GM18498 (cell line): ENCODE measurements at regions not wholly inside any gene's neighbourhood (a gene's known extent, or its start where the extent isn't known, plus 50 kb on each side); places are given as distances from the start of the nearest gene placed in this dataset.
A peak's percentile ranks its signal among the peaks of the same experiment; 100 is the strongest.
"Not testable (repeated sequence)": the region's sequence is repeated elsewhere in the genome, so short reads cannot be mapped to it uniquely, and the experiment has no call there.

Experiments
- ATAC-seq: cut with Tn5 transposase; IDR thresholded peaks from one replicate; pipeline ENCODE4 v1.9.1; 2021; ENCODE audit warnings: mild to moderate bottlenecking, moderate library complexity; ENCODE audit not compliant: unreplicated experiment

DNA sequence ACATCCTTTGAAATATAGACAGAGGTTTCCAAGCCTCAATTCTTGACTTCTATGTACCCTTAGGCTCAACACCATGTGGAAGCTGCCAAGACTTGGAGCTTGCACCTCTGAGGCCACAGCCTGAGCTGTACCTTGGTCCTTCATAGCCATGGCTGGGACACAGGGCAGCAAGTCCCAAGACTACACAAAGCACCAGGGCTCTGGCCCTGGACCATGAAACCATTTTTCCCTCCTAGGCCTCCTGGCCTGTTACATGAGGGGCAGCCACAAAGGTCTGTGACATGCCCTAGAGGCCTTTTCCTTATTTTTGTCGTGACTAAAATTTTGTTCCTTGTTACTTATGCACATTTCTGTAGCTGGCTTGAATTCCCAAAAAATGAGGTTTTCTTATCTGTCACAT, 953.1 kb upstream of the ADGRL4 start:
- ATAC-seq: no peak

DNA sequence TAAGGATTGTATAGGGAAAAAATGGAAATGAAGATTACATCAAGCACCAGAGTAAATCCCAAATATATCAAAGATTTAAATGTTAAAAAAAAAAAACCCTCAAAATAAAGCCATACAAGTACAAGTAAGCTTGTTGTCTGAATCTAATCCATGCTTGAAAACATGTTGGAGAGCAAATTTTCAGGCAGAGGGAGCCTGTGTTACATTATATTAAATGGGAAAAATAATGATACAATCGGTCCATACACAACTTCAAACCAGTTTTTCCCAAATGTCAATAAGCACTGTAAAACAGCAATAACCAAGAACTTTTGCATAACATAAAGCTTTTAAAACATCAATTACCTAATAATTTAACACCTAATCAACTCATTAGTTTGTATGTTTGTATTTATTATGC, 949.4 kb upstream of the ADGRL4 start:
- ATAC-seq: no peak

DNA sequence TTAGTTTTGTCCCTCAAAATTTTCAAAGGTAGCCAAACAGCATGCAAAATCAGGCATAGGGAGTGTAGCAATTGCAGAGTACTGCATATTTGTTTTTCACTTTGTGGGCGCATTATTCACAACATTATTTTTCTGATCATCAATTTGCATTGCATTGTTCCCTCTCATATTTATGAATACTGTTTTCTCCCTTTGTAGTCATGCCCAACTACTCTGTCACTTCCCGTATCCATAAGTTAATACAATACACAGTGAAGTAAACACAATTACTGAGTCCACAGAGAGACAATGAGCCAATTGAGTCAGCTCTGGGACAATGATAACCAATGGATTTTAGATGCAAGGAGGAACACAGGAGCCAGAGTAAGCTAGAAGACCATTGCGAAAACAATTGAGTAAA, 944.0 kb upstream of the ADGRL4 start:
- ATAC-seq: no peak

DNA sequence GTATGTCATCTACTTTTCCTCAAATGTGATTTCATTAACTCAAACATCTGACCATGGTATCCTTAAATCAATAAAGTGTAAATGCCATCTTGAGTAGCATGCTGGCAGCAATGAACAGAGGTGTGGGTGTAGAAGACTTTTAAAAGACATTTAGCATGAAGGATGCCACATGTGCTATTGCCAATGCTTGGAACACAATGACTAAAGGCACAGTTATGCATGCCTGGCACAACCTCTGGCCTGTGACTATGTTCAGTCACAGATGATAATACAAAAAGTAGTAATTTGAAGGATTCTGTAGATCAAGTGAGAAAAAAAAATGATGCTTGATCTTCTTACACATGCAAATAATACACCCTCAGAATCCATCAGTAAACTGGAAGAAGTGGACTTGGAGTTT, 938.9 kb upstream of the ADGRL4 start:
- ATAC-seq: no peak

DNA sequence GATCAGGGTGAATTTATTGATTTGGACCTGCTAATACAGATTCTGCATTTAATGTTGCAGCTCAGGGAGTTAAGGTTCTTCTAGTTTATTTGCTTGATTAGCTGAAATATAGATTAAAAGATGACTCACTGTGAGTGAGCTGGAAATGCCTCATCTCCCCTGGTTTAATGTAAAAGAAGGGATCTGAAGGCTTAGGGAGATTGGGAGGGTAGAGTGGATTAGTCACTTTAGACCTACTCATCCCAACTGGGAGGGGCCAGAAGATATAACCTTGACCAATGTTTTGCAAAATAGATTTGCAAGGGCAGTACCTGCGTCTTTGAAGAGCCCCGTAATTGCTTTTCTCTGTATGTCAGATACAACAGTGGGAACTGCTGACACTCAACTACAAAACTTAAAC, 922.8 kb upstream of the ADGRL4 start:
- no peak for ATAC-seq

DNA sequence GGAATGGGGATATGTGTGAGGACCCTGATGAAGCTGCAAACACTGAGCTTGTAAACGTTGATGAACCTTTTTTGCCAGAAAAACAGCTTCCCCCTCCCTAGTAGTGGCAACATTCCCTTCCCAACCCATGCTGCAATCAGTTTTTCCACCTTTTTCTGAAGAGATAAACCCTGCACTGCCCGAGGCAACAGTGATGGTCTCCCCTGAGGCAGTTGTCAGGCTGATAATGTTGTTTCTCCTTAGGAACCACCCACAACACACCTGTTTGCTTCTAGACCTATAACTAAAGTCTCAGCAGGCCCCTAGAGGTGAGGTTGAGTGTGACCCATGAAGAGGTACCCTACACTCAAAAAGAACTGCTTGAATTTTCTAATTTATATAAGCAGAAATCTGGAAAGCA, 922.4 kb upstream of the ADGRL4 start:
- ATAC-seq: no peak

DNA sequence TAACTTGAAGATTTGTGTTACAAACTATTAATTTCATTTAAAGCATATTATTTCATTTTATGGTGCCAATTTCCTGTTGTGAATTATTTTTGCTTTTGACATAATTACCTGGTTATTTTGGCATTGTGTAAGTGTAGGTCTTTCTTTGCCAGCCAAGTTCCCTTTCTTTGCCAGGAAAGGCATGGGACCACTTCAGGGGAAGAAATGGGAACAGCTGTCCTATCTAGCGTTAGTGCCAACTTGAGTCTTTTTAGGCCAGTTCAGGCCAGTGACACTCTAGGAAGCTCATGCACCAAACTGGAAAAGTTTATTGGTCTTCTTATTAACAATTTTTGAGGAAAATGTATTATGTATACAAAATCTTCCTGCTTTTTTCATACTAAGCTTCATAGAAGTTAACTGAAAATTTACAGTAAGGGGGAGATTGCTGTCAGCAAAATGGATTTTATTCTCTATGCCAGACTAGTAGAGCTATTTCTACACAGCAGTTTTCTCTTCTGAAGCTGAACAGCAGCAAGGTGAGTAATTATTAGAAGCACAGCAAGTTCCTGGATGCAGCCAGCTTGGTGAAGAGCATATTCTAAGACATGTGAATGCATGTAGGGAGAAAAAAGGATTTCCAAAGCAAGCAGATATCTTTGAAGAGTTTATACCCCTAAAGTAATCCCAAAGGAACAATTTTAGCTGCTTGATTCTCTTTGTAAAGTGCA, 914.6 kb upstream of the ADGRL4 start:
- no peak for ATAC-seq

DNA sequence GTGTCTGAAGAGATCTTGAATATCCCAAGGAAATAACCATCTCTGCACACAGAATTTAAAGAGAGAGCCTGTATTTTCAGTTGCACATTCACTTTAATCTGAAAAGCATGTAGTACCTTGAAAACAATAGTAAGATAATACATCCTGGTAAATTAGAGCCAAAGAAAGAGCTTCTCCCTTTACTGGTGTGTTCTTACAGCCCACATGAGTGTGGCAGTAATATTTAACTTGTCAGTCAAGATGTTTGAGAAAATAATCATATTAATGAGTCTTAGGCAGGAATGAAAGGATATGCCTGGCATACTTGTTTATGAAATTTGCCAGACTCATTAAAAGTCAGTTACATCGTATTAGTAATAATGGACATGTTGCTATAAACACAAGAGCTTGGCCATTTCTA, 908.4 kb upstream of the ADGRL4 start:
- ATAC-seq: no peak

DNA sequence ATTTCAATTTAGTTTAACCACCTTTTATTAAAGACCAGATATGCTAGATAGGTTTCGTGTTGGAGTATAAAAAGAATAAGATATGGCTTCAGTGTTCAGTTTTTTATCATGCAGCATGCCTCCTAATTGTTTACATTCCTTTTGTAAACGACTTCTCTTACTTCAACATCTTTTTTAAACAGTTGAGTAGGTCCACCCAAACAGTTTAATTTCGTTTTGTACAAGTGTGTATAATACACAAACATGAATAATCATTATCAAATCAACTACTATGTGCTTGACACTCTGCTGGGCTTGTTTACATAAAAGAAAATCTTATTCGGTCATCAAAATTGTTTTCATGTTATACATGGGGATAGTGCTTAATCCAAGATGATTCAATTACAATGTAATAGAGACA, 906.3 kb upstream of the ADGRL4 start:
- ATAC-seq: no peak

DNA sequence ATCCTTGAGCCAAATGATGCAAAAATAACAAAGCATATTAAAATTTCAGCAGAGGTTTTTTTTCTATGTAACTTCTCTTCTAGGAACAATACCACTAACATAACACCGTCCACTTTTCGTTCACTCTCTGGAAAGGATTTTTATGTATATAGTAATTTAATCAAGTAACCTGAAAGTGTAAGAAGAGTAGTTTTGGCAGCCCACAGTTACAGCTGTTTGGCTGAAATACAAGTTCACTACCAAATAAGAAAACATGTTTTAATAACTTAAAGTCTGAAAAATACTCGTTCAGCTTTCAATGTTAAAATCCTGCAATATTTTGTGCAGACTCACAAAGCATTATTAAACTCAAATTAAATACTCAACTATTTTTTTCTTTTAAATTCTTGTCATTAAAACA, 896.8 kb upstream of the ADGRL4 start:
- ATAC-seq: no peak

DNA sequence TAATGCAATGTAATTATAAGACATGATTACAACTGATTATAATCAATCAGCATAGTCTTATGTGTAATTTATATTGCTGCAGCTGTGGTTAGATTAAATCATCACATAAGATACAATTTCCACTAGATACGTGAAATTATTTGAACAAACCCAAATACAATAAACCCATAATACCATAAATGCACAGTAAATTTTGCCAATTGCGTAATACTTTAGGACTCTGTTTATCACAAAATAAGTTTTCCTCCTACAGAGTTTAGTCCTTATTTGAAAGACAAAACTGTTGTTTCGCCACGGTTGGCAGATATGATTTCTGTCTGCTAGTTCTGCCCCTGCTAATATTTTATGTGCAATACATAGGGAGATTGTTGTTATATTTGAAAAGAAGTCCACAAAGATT, 895.9 kb upstream of the ADGRL4 start:
- no peak for ATAC-seq

DNA sequence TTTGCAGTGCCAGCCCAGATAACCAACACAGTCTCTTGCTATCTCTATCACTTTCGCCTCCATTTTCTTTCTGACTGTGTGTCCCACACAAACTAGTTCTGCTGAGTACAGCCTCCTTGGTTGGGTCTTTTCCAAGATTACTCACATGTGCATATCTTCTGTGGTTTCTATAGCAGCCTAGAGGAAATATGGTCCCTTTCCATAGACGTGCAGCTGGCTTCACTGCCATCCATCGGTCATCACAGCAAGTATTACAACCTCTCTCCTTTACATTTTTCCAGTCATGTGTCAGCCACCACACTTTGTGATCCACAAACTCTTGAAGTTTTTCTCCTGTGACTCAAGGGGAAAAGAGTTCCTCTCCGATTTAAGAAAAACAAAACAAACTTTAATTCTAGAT, 893.4 kb upstream of the ADGRL4 start:
- ATAC-seq: no peak

DNA sequence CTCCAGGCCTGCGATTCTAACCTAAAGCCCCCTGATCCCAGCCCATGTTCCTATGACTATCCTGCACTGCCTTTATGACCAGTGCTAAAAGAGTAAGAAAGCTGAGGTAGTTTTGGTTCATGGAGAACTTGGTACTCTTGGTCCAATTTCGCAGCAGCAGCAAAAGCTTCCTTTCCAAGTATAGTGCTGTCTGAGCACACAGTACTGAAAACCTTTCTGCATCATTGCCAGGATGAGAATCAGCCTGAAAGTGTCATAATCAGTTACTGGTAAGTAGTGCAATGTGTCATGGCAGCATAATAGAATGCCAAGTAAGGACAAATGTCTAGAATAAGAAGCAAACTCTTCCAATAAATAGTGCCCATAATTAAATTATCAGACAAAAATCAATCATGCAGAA, 889.6 kb upstream of the ADGRL4 start:
- no peak for ATAC-seq

DNA sequence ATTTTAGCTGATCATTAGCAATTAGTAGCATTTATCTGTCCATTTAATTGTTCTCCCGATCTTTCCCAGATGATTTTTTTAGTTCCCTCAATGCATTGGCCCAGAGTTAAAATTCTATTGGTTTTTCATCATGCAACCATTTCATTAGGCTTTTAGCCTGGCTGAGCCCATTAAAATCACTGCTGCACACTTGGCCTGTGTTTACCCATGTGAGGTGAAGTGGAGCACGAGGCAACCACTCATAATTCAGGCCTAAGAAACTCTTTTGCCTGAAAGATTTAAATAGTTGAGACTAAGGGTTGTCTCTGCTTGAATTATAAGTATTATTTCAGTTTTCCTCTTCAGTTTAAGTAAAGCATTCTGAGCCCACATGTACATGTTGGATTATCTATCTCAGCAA, 889.0 kb upstream of the ADGRL4 start:
- ATAC-seq: no peak

DNA sequence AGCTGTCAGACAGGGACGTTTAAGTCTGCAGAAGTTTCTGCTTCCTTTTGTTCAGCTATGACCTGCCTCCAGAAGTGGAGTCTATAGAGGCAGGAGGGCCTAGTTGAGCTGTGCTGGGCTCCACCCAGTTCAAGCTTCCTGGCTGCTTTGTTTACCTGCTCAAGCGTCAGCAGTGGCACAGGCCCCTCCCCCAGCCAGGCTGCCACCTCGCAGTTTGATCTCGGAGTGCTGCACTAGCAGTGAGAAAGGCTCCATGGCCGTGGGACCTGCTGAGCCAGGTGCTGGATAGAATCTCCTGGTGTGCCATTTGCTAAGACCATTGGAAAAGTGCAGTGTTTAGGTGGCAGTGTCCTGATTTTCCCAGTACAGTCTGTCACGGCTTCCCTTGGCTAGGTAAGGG, 887.6 kb upstream of the ADGRL4 start:
- not testable (repeated sequence) for ATAC-seq

DNA sequence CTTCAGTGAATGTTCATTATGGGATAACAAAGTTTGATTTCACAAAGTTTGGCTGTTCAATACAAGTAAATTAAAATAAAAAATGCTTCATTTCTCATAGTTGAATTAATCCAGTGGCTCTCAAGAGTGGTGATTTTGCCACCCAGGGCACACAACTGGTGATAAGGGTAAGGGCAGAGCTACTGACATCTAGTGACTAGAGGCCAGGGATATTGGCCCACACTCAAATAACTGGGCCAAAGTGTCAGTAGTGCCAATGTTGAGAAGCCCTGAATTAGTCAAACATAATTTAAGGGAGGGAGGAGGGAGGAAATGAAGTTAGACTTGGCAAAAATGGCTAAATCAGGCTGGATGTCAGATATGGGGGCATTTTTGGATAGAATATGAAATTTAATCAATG, 880.5 kb upstream of the ADGRL4 start:
- ATAC-seq: no peak

DNA sequence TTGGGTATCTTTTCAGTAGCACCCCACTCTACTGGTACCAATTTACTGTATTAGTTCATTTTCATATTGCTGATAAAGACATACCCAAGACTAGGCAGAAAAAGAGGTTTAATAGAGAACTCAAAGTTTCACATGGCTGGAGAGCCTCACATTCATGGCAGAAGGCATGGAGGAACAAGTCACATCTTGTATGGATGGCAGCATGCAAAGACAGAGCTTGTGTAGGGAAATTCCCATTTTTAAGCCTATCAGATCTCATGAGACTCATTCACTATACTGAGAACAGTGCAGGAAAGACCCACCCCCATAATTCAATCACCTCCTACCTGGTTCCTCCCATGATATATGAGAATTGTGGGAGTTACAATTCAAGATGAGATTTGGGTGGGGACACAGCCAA, 878.6 kb upstream of the ADGRL4 start:
- ATAC-seq: no peak

DNA sequence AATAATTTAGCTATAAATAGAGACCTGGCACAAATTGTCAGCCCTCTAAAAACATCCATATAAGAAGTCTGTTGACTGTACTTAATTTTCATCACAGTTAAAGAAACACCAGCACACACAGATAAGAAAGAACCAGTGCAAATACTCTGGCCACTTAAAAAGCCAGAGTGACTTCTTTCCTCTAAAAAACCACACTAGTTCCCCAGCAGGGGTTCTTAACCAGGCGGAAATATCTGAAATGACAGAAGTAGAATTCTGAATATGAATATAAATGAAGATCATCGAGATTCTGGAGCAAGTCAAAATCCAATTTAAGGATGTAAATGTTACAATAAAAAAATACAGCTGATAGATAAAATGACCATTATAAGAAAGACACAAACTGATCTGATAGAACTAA, 870.6 kb upstream of the ADGRL4 start:
- no peak for ATAC-seq

DNA sequence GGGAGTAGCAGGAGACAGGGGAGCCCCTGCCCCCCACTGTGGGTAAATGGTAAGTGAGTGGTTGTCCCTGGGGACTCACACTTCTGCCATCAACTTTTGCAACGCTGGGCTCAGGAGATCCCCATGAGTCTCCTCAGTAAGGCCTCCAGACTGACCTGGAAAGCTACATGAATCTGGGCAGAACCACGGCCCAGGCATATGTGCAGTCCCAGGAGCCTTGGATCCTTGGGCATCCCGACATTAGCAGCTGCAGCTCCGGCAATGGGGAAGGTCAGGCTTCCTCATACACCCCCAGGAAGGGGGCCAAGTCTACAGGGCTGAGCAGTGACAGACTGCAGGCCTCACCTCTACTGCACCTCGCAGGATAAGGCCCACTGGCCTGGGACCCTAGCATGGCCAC, 868.7 kb upstream of the ADGRL4 start:
- no peak for ATAC-seq

DNA sequence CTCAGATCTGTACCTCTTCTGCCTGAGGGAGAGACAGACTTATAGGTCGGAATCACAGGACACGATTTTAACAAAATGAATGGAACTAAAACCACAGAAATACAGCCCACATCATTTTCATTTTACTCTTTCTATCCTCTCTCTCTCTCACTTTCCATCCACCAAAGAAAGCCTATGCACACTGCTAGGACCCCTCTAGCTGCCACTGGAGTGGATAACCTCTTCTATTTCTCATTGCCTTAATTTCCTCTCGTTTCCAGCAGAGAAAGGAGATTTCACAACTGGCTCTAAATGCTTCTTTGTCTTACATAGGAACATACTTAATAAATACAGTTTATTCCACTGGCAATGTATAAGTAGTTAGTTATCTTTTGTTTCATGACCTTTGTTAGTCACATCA, 867.8 kb upstream of the ADGRL4 start:
- no peak for ATAC-seq

DNA sequence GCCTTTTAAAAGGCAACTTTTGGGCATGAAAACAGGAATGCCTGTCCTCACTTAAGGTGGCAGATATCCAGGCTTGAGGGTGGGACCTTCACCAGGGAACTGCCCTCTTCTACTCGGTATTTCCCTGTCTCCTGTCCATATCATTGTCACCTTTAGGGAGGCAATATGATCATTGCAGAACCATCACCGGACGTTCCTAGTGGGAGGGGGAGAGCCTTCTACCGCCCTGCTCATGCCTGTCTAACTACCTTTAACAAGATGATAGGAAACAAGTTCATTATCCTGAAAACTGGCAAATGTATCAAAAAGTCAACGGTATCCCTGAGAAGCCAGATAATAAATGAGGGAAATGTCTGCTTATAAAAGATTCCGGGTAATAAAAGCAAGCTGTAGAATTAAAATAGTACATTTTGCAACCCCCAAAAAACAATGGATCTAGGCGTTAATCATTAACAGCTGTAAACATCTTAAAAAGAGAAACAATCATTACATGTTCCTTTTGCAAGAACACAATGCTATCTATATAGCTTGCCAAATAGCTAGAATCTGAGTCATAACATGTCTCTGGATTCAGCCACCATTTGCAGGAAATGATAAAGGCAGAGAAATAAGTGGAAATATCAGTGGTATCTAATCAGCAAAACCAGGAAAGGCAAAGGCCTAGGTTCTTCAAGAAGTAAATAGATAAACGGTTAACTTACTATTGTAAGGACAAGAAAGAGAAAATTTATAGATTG, 852.9 kb upstream of the ADGRL4 start:
- no peak for ATAC-seq

DNA sequence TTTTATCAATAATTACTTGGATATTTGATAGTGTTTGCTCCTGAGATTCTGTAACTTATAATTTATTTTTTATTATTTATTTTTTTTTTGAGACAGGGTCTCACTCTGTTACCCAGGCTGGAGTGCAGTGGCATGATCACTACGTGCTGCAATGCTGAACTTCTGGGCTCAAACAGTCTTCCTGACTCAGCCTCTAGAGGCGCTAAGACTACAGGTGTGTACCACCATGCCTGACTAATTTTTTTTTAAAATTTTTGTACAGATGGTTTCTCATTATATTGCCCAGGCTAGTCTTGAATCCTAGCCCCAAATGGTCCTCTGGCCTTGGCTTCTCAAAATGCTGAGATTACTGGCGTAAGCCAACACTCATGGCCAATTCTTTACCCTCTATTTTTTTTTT, 845.5 kb upstream of the ADGRL4 start:
- ATAC-seq: peak; percentile 67

DNA sequence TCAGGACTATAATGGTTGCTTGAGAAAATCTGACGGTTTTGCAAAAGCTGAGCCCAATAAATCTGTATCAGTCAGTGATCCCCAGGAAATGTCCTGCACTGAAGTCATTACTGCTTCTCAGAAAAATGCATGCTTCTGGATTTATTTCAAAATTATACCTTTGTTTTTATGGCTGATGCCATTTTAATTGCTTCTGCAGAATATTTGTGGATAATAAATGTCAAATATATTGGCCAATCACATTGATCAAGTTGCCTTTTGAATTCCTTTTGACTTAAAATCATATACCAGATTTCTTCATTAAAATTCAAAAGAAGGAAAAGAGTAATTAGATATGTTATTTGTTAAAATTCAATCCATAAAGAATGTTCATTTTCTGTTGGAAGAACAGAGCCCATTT, 842.9 kb upstream of the ADGRL4 start:
- no peak for ATAC-seq
